HepG2 (cell line): ENCODE measurements at regions not wholly inside any gene's neighbourhood (a gene's known extent, or its start where the extent isn't known, plus 50 kb on each side); places are given as distances from the start of the nearest gene placed in this dataset.

ENCODE experiments used
- MBD4 ChIP-seq: IDR thresholded peaks from 2 replicates; pipeline ENCODE4 v1.6.1; 2012; ENCODE audit warnings: low read length, inconsistent platforms, borderline replicate concordance
- MXD4 ChIP-seq: IDR thresholded peaks from 2 replicates; pipeline ENCODE4 v1.6.1; 2016; ENCODE audit warnings: mild to moderate bottlenecking, missing biosample characterization, missing genetic modification reagents
- NR2F2 ChIP-seq: IDR thresholded peaks from 2 replicates; pipeline ENCODE4 v1.6.1; 2012; ENCODE audit warnings: low read depth, inconsistent platforms, borderline replicate concordance
- PHF21A ChIP-seq: sonication (generic); formaldehyde crosslinking; IDR thresholded peaks from 2 replicates; pipeline ENCODE4 v1.5.0; 2020; ENCODE audit warnings: mild to moderate bottlenecking, missing genetic modification reagents
- ZNF343 ChIP-seq: sonication (generic); formaldehyde crosslinking; IDR thresholded peaks from 2 replicates; pipeline ENCODE4 v1.4.0; 2020; ENCODE audit warnings: mild to moderate bottlenecking, missing genetic modification reagents
- ZNF569 ChIP-seq: sonication (generic); formaldehyde crosslinking; IDR thresholded peaks from 2 replicates; pipeline ENCODE4 v1.5.0; 2020; ENCODE audit warnings: mild to moderate bottlenecking, missing genetic modification reagents, moderate library complexity, borderline replicate concordance
- ZSCAN21 ChIP-seq: sonication (generic); formaldehyde crosslinking; IDR thresholded peaks from 2 replicates; pipeline ENCODE4 v1.8.0; 2022; ENCODE audit warnings: mild to moderate bottlenecking, missing genetic modification reagents, moderate library complexity, borderline replicate concordance
- TF ChIP-seq, protein P1 (sequence below): sonication (generic); formaldehyde crosslinking; IDR thresholded peaks from 2 replicates; pipeline ENCODE4 v1.5.1; 2020; ENCODE audit warnings: missing genetic modification reagents, mild to moderate bottlenecking, borderline replicate concordance
- TF ChIP-seq, protein P2 (sequence below), 2 experiments: fragments of 450-650 bp in 1 of 2; sonication (generic) in 1 of 2; formaldehyde crosslinking in 1 of 2; IDR thresholded peaks; 2 replicates each; pipeline versions ENCODE4 v1.6.1 to v1.8.0; 2016 to 2022; ENCODE audit warnings: antibody characterized with exemption in 1 of 2, mild to moderate bottlenecking in 1 of 2, missing genetic modification reagents in 1 of 2

DNA sequence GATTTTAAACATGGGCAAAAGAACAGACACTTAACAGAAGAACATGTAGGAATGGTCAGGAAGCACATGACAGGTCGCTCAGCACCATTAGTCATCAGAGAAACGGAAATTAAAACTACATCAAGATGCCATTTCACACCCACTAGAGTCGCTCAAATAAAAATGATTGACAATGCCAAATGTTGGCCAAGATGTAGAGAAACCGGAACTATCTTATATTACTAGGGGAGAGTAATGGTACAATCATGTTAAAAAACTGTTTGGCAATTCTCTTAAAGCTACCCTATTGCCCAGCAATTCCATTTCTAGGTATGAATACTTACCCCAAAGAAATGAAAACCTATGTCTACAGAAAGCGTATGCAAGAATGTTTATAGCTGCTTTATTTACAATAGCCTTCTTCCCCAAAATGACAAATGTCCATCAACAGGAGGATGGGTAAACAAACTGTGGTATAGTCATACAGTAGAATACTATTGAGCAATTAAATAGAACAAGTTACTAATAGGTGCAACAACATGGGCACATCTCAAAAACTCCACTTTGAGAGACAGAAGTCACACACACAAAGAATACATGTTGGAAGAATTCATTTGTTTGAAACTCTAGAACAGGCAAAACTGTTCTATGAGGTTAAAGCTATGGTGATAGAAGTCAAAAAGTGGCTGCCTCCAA is 92.8 kb downstream of the ETS2 start (continued):
- TF ChIP-seq ZNF343 (CRISPR knock-in tag), result no peak
- no peak for TF ChIP-seq MBD4
- no peak for TF ChIP-seq ZSCAN21 (CRISPR knock-in tag)
- no peak for TF ChIP-seq NR2F2
- TF ChIP-seq, protein P1, sequence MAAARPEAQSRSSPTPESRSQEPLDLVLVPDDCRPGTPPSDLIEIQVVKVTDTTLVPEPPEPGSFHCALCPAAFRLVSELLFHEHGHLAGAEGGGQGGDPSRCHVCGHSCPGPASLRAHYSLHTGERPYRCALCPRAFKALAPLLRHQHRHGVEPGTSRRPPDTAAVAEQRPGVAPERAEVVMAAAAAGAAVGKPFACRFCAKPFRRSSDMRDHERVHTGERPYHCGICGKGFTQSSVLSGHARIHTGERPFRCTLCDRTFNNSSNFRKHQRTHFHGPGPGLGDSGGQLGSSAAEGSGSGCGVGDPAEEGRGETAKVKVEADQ, result no peak
- no peak for TF ChIP-seq MXD4 (CRISPR knock-in tag)
- no peak for TF ChIP-seq ZNF569
- TF ChIP-seq, protein P2, sequence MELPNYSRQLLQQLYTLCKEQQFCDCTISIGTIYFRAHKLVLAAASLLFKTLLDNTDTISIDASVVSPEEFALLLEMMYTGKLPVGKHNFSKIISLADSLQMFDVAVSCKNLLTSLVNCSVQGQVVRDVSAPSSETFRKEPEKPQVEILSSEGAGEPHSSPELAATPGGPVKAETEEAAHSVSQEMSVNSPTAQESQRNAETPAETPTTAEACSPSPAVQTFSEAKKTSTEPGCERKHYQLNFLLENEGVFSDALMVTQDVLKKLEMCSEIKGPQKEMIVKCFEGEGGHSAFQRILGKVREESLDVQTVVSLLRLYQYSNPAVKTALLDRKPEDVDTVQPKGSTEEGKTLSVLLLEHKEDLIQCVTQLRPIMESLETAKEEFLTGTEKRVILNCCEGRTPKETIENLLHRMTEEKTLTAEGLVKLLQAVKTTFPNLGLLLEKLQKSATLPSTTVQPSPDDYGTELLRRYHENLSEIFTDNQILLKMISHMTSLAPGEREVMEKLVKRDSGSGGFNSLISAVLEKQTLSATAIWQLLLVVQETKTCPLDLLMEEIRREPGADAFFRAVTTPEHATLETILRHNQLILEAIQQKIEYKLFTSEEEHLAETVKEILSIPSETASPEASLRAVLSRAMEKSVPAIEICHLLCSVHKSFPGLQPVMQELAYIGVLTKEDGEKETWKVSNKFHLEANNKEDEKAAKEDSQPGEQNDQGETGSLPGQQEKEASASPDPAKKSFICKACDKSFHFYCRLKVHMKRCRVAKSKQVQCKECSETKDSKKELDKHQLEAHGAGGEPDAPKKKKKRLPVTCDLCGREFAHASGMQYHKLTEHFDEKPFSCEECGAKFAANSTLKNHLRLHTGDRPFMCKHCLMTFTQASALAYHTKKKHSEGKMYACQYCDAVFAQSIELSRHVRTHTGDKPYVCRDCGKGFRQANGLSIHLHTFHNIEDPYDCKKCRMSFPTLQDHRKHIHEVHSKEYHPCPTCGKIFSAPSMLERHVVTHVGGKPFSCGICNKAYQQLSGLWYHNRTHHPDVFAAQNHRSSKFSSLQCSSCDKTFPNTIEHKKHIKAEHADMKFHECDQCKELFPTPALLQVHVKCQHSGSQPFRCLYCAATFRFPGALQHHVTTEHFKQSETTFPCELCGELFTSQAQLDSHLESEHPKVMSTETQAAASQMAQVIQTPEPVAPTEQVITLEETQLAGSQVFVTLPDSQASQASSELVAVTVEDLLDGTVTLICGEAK (IDR thresholded peaks at IDR 0.05), result no peak
- TF ChIP-seq, protein P2 (CRISPR knock-in tag; IDR thresholded peaks at IDR 0.05), result no peak
- TF ChIP-seq PHF21A, result no peak
